ENCODE measurements at regions not wholly inside any gene's neighbourhood (a gene's known extent, or its start where the extent isn't known, plus 50 kb on each side); places are given as distances from the start of the nearest gene placed in this dataset.

GRCh38 chr3:124442463-124442862 is 287.8 kb upstream of the UMPS start:
- TF ChIP-seq CTCF (IDR thresholded peaks at IDR 0.05; ENCODE audit: extremely low read depth, insufficient read depth, missing control alignments) = no peak
- no peak for DNase-seq (ENCODE audit: low spot score)
- in situ Hi-C loops (cut with MboI; ENCODE audit: low pct_unique_long_range_greater_than_20kb, low sequenced_read_pairs, unreplicated experiment) = no loop called here

- in situ Hi-C loops (cut with MboI; ENCODE audit: low pct_unique_long_range_greater_than_20kb, low sequenced_read_pairs, unreplicated experiment) = no loop called here
- DNase-seq (ENCODE audit: low spot score) = no peak
- TF ChIP-seq CTCF (IDR thresholded peaks at IDR 0.05; ENCODE audit: extremely low read depth, insufficient read depth, missing control alignments) = no peak
These were observed 286.8 kb upstream of the UMPS start for GRCh38 chr3:124443446-124443845.

DNA sequence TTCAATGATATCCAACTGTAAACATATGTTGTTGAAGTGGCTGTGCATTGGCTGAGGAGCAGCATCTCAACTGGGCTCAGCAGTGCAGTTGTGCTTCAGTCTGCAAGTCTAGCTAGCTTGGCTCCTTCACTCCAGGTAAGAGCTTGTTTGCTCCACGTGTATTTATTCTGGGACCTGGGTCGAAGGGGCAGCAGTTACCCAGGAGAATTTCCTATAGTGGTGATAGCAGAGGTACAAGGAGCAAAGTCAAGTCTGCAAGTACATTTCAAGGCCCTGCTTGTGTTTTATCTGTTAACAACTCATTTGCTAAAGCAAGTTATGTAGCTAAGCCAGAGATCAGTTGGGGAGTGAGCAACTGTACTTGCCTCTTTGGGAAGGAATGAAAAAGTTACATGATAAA is 286.2 kb upstream of the UMPS start:
- no peak for TF ChIP-seq CTCF (IDR thresholded peaks at IDR 0.05; ENCODE audit: extremely low read depth, insufficient read depth, missing control alignments)
- no peak for DNase-seq (ENCODE audit: low spot score)
- in situ Hi-C loops (cut with MboI; ENCODE audit: low pct_unique_long_range_greater_than_20kb, low sequenced_read_pairs, unreplicated experiment) = no loop called here

DNA sequence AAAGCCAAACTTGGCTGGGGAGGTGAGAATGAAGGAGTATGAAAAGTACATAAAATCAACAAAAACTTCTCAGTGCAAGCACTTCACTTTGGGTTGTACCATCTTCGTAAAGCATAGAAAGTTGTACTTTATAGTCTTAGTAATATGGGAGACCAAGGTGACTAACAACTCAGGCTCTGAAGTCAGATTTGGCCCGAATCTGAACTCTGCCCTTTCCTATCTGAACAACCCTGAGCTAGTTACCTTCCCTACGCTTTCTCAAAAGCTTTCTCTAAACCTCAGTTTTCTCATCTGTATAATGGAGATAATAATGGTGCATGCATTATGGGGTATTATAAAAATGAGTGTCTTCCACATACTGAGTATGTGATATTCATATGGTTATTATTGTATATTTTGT is 285.4 kb upstream of the UMPS start:
- no peak for DNase-seq (ENCODE audit: low spot score)
- in situ Hi-C loops (cut with MboI; ENCODE audit: low pct_unique_long_range_greater_than_20kb, low sequenced_read_pairs, unreplicated experiment) = no loop called here
- no peak for TF ChIP-seq CTCF (IDR thresholded peaks at IDR 0.05; ENCODE audit: extremely low read depth, insufficient read depth, missing control alignments)

DNA sequence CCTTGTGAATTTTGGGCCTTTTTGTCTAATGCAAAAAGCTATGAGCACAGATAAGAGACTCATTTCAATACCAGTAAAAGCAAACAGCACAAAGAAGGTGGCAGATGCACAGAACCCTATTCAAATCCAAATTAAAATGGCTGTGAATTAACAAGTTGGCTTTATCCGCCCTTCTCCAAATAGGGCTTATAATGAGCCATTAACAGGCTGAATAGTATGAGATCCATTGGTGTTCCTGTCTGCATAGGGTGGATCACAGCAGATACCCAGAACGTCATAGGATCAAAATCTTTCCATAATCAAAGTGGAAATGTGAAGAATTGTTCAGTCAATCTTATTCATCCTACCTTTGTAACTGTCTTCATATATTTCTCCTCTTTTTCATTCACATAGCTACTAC is 282.4 kb upstream of the UMPS start:
- in situ Hi-C loops (cut with MboI; ENCODE audit: low pct_unique_long_range_greater_than_20kb, low sequenced_read_pairs, unreplicated experiment) = no loop called here
- DNase-seq (ENCODE audit: low spot score) = no peak

DNA sequence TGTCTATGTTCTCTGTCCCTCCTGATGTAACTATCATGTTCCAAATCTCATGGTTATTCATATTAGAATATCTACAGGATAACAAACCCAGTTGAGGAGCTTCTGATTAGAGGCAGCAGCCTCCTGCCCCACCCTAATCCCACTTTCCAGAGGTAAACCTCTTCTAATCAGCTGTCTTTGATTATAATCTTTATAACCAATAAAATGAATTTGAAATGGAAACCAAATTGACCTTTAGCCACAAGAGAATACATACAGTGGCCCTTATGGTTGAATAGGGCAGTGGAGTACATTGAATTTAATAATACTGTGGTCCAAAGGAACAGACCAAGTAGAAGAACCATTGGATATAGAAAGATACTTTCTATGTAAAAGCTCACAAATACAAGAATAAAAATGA is 281.3 kb upstream of the UMPS start:
- in situ Hi-C loops (cut with MboI; ENCODE audit: low pct_unique_long_range_greater_than_20kb, low sequenced_read_pairs, unreplicated experiment) = no loop called here
- DNase-seq (ENCODE audit: low spot score) = no peak
- no peak for TF ChIP-seq CTCF (IDR thresholded peaks at IDR 0.05; ENCODE audit: extremely low read depth, insufficient read depth, missing control alignments)

More for the DNA sequence above, 282.4 kb upstream of the UMPS start:
- TF ChIP-seq CTCF (IDR thresholded peaks at IDR 0.05; ENCODE audit: extremely low read depth, insufficient read depth, missing control alignments) = no peak

DNA sequence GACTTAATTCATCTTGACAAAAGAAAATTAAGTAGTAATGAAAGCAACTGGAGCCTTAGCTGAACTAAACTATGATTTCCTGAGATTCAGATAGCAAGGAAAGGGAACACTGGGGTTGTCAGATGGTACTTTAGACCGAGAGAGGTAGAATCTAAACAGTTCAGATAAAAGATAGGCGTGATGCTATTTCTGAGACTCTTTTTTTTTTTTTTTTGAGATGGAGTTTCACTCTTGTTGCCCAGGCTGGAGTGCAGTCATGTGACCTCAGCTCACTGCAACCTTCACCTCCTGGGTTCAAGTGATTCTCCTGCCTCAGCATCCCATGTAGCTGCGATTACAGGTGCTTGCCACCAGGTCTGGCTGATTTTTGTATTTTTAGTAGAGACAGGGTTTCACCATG is 279.9 kb upstream of the UMPS start:
- in situ Hi-C loops (cut with MboI; ENCODE audit: low pct_unique_long_range_greater_than_20kb, low sequenced_read_pairs, unreplicated experiment) = no loop called here
- TF ChIP-seq CTCF (IDR thresholded peaks at IDR 0.05; ENCODE audit: extremely low read depth, insufficient read depth, missing control alignments) = no peak
- DNase-seq (ENCODE audit: low spot score) = no peak
